ENCODE measurements at regions not wholly inside any gene's neighbourhood (a gene's known extent, or its start where the extent isn't known, plus 50 kb on each side); places are given as distances from the start of the nearest gene placed in this dataset.
"Not testable (repeated sequence)": the region's sequence is repeated elsewhere in the genome, so short reads cannot be mapped to it uniquely, and the experiment has no call there.

- no peaks in the 10 kb centered on the region for H3K27me3 ChIP-seq (ENCODE audit: insufficient read depth, low read length, poor library complexity, severe bottlenecking)
- H3K9me3 ChIP-seq (ENCODE audit: low read length), result no peaks in the 10 kb centered on the region
- H3K27me3 Mint-ChIP-seq, result no peaks in the 10 kb centered on the region
- H3K4me3 ChIP-seq (ENCODE audit: low read length), result no peak overlapping the region
- no peak overlapping the region for H3K27ac ChIP-seq (ENCODE audit: low read depth, low read length)
- DNase-seq, result no peak
- H3K4me1 Mint-ChIP-seq, result no peaks in the 10 kb centered on the region
- H3K36me3 Mint-ChIP-seq, result no peaks in the 10 kb centered on the region
- ChIA-PET POLR2A (no interaction called here), CTCF (no interaction called here)
- H3K4me3 Mint-ChIP-seq, result no peak overlapping the region
- H3K36me3 ChIP-seq (ENCODE audit: insufficient read depth, low read length), result no peaks in the 10 kb centered on the region
- peaks cover 4 to 28% (median 6%) of the 10 kb centered on the region in 5 donors for H3K9me3 Mint-ChIP-seq
- no peak overlapping the region for H3K27ac Mint-ChIP-seq
- H3K4me1 ChIP-seq (ENCODE audit: insufficient read depth, low read length), result no peaks in the 10 kb centered on the region
Measured at GRCh38 chr5:105088102-105088501, 1525.5 kb upstream of the NUDT12 start.

DNA sequence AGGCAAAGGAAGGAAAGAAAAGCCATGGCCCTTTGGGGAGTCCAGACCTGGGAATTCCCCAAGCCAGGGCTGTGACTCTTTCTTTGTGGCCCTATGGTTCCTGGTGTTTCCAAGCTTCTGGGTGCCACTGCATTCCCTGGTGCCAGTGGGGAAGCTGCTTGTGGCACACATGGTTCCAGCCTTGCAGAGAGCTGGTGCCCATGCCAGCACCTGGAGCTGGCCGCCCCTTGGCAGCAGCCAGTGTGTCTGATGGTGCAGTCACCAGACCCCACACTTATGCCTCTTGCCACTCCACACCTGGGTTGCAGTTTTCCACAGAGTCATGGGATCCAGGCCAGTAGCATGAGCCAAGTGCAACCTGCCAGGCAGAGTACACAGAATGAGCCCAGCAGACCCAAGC lies 1495.3 kb upstream of the NUDT12 start:
- no peaks in the 10 kb centered on the region for H3K36me3 ChIP-seq (ENCODE audit: insufficient read depth, low read length)
- H3K4me3 Mint-ChIP-seq, result no peak overlapping the region
- H3K27me3 Mint-ChIP-seq, result no peaks in the 10 kb centered on the region
- DNase-seq, result no peak
- peaks cover 0 to 2% (median 0%) of the 10 kb centered on the region in 3 donors for H3K36me3 Mint-ChIP-seq
- H3K9me3 Mint-ChIP-seq, result peaks cover 0 to 11% (median 4%) of the 10 kb centered on the region in 5 donors
- H3K27ac Mint-ChIP-seq, result no peak overlapping the region
- no peaks in the 10 kb centered on the region for H3K9me3 ChIP-seq (ENCODE audit: low read length)
- no peaks in the 10 kb centered on the region for H3K4me1 Mint-ChIP-seq
- H3K27me3 ChIP-seq (ENCODE audit: insufficient read depth, low read length, poor library complexity, severe bottlenecking), result no peaks in the 10 kb centered on the region
- H3K4me1 ChIP-seq (ENCODE audit: insufficient read depth, low read length), result no peaks in the 10 kb centered on the region
- CTCF ChIA-PET, result no interaction called here
- H3K4me3 ChIP-seq (ENCODE audit: low read length), result no peak overlapping the region
- POLR2A ChIA-PET, result no interaction called here
- no peak overlapping the region for H3K27ac ChIP-seq (ENCODE audit: low read depth, low read length)

DNA sequence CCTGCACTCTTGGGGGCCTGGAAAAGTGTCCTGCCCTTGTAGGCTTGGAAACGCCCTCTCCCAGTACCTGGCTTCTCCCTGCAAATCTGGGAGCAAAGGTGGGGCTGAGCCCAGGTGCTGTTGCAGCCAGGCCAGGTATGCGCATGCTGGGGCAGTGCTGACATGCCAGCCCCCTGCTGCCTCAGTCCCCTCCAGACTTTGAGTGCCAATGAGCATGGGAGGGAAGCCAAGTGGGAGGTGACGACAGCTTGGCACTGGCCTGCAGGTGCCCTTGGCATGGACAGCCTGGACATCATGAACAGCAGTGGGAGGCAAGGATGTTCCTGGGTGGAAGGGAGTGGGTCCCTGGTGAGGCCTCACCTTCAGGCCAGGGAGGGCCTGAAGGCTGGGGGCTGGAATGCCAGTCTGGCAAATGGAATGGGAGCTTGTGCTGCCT lies 1494.4 kb upstream of the NUDT12 start:
- no peak overlapping the region for H3K27ac Mint-ChIP-seq
- POLR2A ChIA-PET, result no interaction called here

DNA sequence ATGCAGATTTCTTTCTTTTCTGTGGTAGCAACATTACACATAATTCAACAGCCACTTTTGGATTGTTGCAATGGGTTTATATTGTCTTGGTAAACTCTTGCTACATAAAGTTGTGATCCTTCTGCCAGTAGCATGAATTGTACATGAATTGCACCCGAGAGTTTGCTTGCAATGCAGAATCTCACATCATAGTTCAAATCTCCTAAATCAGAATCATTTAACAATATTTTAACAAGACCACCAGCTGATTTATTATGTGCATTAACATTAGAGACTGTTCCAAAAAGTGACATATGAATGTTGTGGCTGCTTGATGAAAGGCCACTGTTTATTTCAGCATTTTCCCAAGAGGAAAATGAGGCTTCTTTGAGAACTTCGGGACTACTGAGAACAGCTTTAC lies 1491.8 kb upstream of the NUDT12 start:
- Mint-ChIP-seq H3K36me3 (no peaks in the 10 kb centered on the region), H3K4me3 (no peak overlapping the region), H3K9me3 (peaks cover 10 to 19% (median 15%) of the 10 kb centered on the region in 5 donors), H3K4me1 (no peaks in the 10 kb centered on the region), H3K27me3 (no peaks in the 10 kb centered on the region), H3K27ac (no peak overlapping the region)
- H3K9me3 ChIP-seq (ENCODE audit: low read length), result no peaks in the 10 kb centered on the region
- no peak overlapping the region for H3K4me3 ChIP-seq (ENCODE audit: low read length)
- CTCF ChIA-PET, result no interaction called here
- no peak for DNase-seq
- no peaks in the 10 kb centered on the region for H3K27me3 ChIP-seq (ENCODE audit: insufficient read depth, low read length, poor library complexity, severe bottlenecking)
- POLR2A ChIA-PET, result no interaction called here
- no peaks in the 10 kb centered on the region for H3K36me3 ChIP-seq (ENCODE audit: insufficient read depth, low read length)
- no peak overlapping the region for H3K27ac ChIP-seq (ENCODE audit: low read depth, low read length)
- no peaks in the 10 kb centered on the region for H3K4me1 ChIP-seq (ENCODE audit: insufficient read depth, low read length)

More for the DNA sequence above, 1494.4 kb upstream of the NUDT12 start:
- Histone ChIP-seq H3K27me3 (ENCODE audit: insufficient read depth, low read length, poor library complexity, severe bottlenecking) (no peaks in the 10 kb centered on the region), H3K9me3 (ENCODE audit: low read length) (no peaks in the 10 kb centered on the region), H3K36me3 (ENCODE audit: insufficient read depth, low read length) (no peaks in the 10 kb centered on the region), H3K27ac (ENCODE audit: low read depth, low read length) (no peak overlapping the region), H3K4me3 (ENCODE audit: low read length) (no peak overlapping the region), H3K4me1 (ENCODE audit: insufficient read depth, low read length) (no peaks in the 10 kb centered on the region)
- Mint-ChIP-seq H3K4me1 (no peaks in the 10 kb centered on the region), H3K27me3 (no peaks in the 10 kb centered on the region), H3K9me3 (peaks cover 4 to 16% (median 7%) of the 10 kb centered on the region in 5 donors), H3K36me3 (peaks cover 0 to 2% (median 0%) of the 10 kb centered on the region in 3 donors), H3K4me3 (no peak overlapping the region)
- CTCF ChIA-PET, result no interaction called here
- DNase-seq, result no peak

DNA sequence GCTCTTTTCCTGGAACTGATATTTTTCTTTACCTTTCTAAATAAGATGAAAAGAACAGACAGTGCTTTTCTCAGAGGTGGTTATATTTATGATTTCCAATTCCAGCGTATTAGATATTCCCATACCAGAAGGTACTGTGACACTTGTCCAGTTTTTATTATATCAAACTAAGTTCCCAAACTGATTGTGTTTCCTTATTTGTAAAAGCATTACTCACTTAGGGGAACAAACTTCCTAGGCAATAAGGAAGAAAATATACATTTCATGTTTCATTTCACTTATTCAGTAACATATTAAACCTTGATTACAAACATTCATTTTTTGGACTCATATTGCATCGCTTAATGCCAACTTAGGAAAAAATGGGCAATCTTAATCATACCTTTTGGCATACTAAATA lies 1480.0 kb upstream of the NUDT12 start:
- CTCF ChIA-PET, result no interaction called here

GRCh38 chr5:105036814-105037213 lies 1474.2 kb upstream of the NUDT12 start:
- DNase-seq; H3K27me3 Mint-ChIP-seq; H3K27ac ChIP-seq (ENCODE audit: low read depth, low read length); CTCF ChIA-PET; H3K36me3 Mint-ChIP-seq; H3K4me1 Mint-ChIP-seq; H3K9me3 ChIP-seq (ENCODE audit: low read length); H3K4me1 ChIP-seq (ENCODE audit: insufficient read depth, low read length); POLR2A ChIA-PET; H3K27ac Mint-ChIP-seq; H3K36me3 ChIP-seq (ENCODE audit: insufficient read depth, low read length); H3K4me3 Mint-ChIP-seq; H3K27me3 ChIP-seq (ENCODE audit: insufficient read depth, low read length, poor library complexity, severe bottlenecking); H3K4me3 ChIP-seq (ENCODE audit: low read length): not testable (repeated sequence)
- H3K9me3 Mint-ChIP-seq, result peaks cover 6 to 34% (median 9%) of the 10 kb centered on the region in 5 donors

More for the DNA sequence above, 1480.0 kb upstream of the NUDT12 start:
- Histone ChIP-seq H3K27ac (ENCODE audit: low read depth, low read length) (no peak overlapping the region), H3K9me3 (ENCODE audit: low read length) (no peaks in the 10 kb centered on the region), H3K4me3 (ENCODE audit: low read length) (no peak overlapping the region), H3K36me3 (ENCODE audit: insufficient read depth, low read length) (no peaks in the 10 kb centered on the region), H3K4me1 (ENCODE audit: insufficient read depth, low read length) (no peaks in the 10 kb centered on the region), H3K27me3 (ENCODE audit: insufficient read depth, low read length, poor library complexity, severe bottlenecking) (no peaks in the 10 kb centered on the region)
- H3K9me3 Mint-ChIP-seq, result peaks cover 2 to 26% (median 4%) of the 10 kb centered on the region in 5 donors
- H3K36me3 Mint-ChIP-seq, result no peaks in the 10 kb centered on the region
- no peak for DNase-seq
- no peak overlapping the region for H3K27ac Mint-ChIP-seq
- H3K27me3 Mint-ChIP-seq, result no peaks in the 10 kb centered on the region
- POLR2A ChIA-PET, result no interaction called here
- H3K4me1 Mint-ChIP-seq, result no peaks in the 10 kb centered on the region
- no peak overlapping the region for H3K4me3 Mint-ChIP-seq

DNA sequence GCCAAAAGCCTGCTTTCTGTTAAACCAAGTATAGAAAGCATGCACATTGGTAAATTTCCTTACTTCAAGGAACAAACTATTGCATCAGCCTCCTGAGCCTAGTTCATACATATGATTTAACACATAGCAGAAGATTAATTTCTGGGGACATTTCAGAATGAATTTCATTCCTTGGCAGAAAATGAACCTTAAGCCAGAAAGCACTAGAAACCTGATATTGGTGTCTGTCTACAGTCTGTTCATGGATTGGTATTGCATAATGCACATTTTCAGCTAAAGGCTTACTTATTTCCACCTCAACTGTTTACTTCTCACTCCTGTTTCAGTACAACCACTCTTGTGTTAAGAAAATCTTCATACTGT lies 1471.8 kb upstream of the NUDT12 start:
- H3K9me3 ChIP-seq (ENCODE audit: low read length), result no peaks in the 10 kb centered on the region
- Mint-ChIP-seq H3K27me3 (no peaks in the 10 kb centered on the region), H3K9me3 (peaks cover 5 to 30% (median 8%) of the 10 kb centered on the region in 5 donors), H3K36me3 (no peaks in the 10 kb centered on the region), H3K27ac (no peak overlapping the region), H3K4me1 (no peaks in the 10 kb centered on the region), H3K4me3 (no peak overlapping the region)
- H3K27ac ChIP-seq (ENCODE audit: low read depth, low read length), result peak overlapping the region; percentile 20
- POLR2A ChIA-PET, result no interaction called here
- no peak overlapping the region for H3K4me3 ChIP-seq (ENCODE audit: low read length)
- no peaks in the 10 kb centered on the region for H3K27me3 ChIP-seq (ENCODE audit: insufficient read depth, low read length, poor library complexity, severe bottlenecking)
- H3K4me1 ChIP-seq (ENCODE audit: insufficient read depth, low read length), result no peaks in the 10 kb centered on the region
- H3K36me3 ChIP-seq (ENCODE audit: insufficient read depth, low read length), result no peaks in the 10 kb centered on the region
- no peak for DNase-seq
- CTCF ChIA-PET, result no interaction called here

DNA sequence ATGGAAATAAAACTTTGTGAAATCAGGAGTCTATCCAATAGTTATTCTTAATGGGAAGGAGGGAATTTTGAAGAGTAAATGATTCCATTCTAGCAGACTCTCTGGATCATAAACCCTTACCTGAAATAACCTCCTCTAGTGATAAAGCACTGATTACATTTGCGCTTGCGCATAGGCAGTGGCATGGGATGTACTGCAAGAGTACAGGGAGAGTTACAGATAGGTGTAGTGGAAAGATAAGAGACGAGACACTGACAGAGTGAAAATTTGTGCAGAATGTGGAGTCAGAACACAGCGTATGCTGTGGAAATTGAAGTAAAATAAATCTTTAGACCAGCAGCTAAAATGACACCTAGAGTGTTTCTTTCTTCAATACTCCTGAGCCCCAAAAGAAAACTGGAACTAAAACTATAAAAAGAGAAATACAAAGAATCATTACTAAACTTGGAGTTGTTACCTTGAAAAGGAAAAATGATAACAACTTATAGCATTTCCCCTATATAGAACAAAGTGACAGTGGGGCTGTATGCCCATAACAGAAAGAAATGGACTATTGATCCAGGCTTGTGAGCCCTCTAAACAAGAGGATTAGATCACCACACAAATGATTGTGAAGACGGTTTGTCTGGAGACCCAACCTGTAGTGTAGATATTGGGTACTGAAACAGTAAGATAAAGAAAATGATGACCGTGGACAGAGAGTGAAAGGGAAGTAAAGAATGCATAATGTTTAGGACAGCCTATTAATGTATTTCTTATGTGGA lies 1471.2 kb upstream of the NUDT12 start:
- H3K27ac Mint-ChIP-seq, result no peak overlapping the region
- no peaks in the 10 kb centered on the region for H3K9me3 ChIP-seq (ENCODE audit: low read length)
- H3K4me1 ChIP-seq (ENCODE audit: insufficient read depth, low read length), result no peaks in the 10 kb centered on the region
- no peak overlapping the region for H3K4me3 Mint-ChIP-seq
- DNase-seq, result no peak
- H3K36me3 Mint-ChIP-seq, result no peaks in the 10 kb centered on the region
- no peaks in the 10 kb centered on the region for H3K27me3 ChIP-seq (ENCODE audit: insufficient read depth, low read length, poor library complexity, severe bottlenecking)
- no peaks in the 10 kb centered on the region for H3K4me1 Mint-ChIP-seq
- H3K9me3 Mint-ChIP-seq, result peaks cover 3 to 30% (median 8%) of the 10 kb centered on the region in 5 donors
- ChIA-PET CTCF (no interaction called here), POLR2A (no interaction called here)
- H3K36me3 ChIP-seq (ENCODE audit: insufficient read depth, low read length), result no peaks in the 10 kb centered on the region
- H3K4me3 ChIP-seq (ENCODE audit: low read length), result no peak overlapping the region
- no peak overlapping the region for H3K27ac ChIP-seq (ENCODE audit: low read depth, low read length)
- no peaks in the 10 kb centered on the region for H3K27me3 Mint-ChIP-seq

Measured in CD8-positive, alpha-beta memory T cell (primary cell).